Renal pelvis (tissue), 1 donor: ENCODE measurements at regions not wholly inside any gene's neighbourhood (a gene's known extent, or its start where the extent isn't known, plus 50 kb on each side); places are given as distances from the start of the nearest gene placed in this dataset.
"Not testable (repeated sequence)": the region's sequence is repeated elsewhere in the genome, so short reads cannot be mapped to it uniquely, and the experiment has no call there.

ENCODE experiments used
- DNase-seq: peaks from one replicate; pipeline ENCODE4 v3.0.0-alpha.2; 2013

- DNase-seq: no peak
Measured at GRCh38 chr6:23747239-23747638, 378.8 kb upstream of the NRSN1 start.

GRCh38 chr6:23752414-23752813 is 373.6 kb upstream of the NRSN1 start:
- no peak for DNase-seq

GRCh38 chr6:23754197-23754596 is 371.8 kb upstream of the NRSN1 start:
- DNase-seq: no peak

- DNase-seq: no peak
Measured at GRCh38 chr6:23775127-23775526, 350.9 kb upstream of the NRSN1 start.

- no peak for DNase-seq
Measured at GRCh38 chr6:23783901-23784300, 342.1 kb upstream of the NRSN1 start.

GRCh38 chr6:23784301-23784919 is 341.6 kb upstream of the NRSN1 start:
- DNase-seq: no peak

- DNase-seq: no peak
Measured at GRCh38 chr6:23790756-23791155, 335.3 kb upstream of the NRSN1 start.

GRCh38 chr6:23797041-23797440 is 329.0 kb upstream of the NRSN1 start:
- no peak for DNase-seq

- DNase-seq: not testable (repeated sequence)
Measured at GRCh38 chr6:23804289-23804688, 321.7 kb upstream of the NRSN1 start.

GRCh38 chr6:23821141-23821540 is 304.9 kb upstream of the NRSN1 start:
- DNase-seq: not testable (repeated sequence)

GRCh38 chr6:23823421-23823820 is 302.6 kb upstream of the NRSN1 start:
- DNase-seq: no peak

- no peak for DNase-seq
Measured at GRCh38 chr6:23826572-23826971, 299.4 kb upstream of the NRSN1 start.

GRCh38 chr6:23828861-23829260 is 297.2 kb upstream of the NRSN1 start:
- DNase-seq: no peak

GRCh38 chr6:23841116-23841515 is 284.9 kb upstream of the NRSN1 start:
- DNase-seq: no peak

GRCh38 chr6:23842760-23843159 is 283.3 kb upstream of the NRSN1 start:
- no peak for DNase-seq

- no peak for DNase-seq
Measured at GRCh38 chr6:23851522-23851921, 274.5 kb upstream of the NRSN1 start.

- not testable (repeated sequence) for DNase-seq
Measured at GRCh38 chr6:23853566-23854133, 272.4 kb upstream of the NRSN1 start.

GRCh38 chr6:23854154-23854553 is 271.9 kb upstream of the NRSN1 start:
- not testable (repeated sequence) for DNase-seq

- DNase-seq: no peak
Measured at GRCh38 chr6:23855497-23856116, 270.4 kb upstream of the NRSN1 start.

- DNase-seq: no peak
Measured at GRCh38 chr6:23870496-23870895, 255.5 kb upstream of the NRSN1 start.

- no peak for DNase-seq
Measured at GRCh38 chr6:23873161-23873560, 252.9 kb upstream of the NRSN1 start.

- no peak for DNase-seq
Measured at GRCh38 chr6:23875006-23875405, 251.0 kb upstream of the NRSN1 start.

GRCh38 chr6:23879816-23880215 is 246.2 kb upstream of the NRSN1 start:
- DNase-seq: no peak
